ENCODE measurements at regions not wholly inside any gene's neighbourhood (a gene's known extent, or its start where the extent isn't known, plus 50 kb on each side); places are given as distances from the start of the nearest gene placed in this dataset.

GRCh38 chr4:65241257-65241997 lies 428.9 kb downstream of the EPHA5 start:
- TF ChIP-seq CTCF (conservative IDR thresholded peaks at IDR 0.05; ENCODE audit: low read length) (no peak), EZH2phosphoT487 (IDR thresholded peaks at IDR 0.05; ENCODE audit: borderline replicate concordance, low read depth, low read length) (no peak)

Measured in OCI-LY7 (cell line).